Peyer's patch (tissue), 4 donors: ENCODE measurements at regions not wholly inside any gene's neighbourhood (a gene's known extent, or its start where the extent isn't known, plus 50 kb on each side); places are given as distances from the start of the nearest gene placed in this dataset.

ENCODE experiments used
- POLR2A ChIP-seq, 2 donors: fragments of 450-650 bp; IDR thresholded peaks; one replicate each; pipeline ENCODE4 v1.5.1; 2017; ENCODE audit warnings: antibody characterized with exemption in 2 of 2, mild to moderate bottlenecking in 2 of 2, moderate library complexity in 2 of 2
- TF ChIP-seq, protein P1 (sequence below), 6 experiments: fragments of 450-650 bp in 4 of 6; fragments of 200-600 bp in 2 of 6; sonication (generic) in 1 of 6; IDR thresholded peaks; one replicate each; pipeline ENCODE4 v1.5.1; 2017 to 2019; ENCODE audit warnings: antibody characterized with exemption in 6 of 6, mild to moderate bottlenecking in 3 of 6, moderate library complexity in 1 of 6

DNA sequence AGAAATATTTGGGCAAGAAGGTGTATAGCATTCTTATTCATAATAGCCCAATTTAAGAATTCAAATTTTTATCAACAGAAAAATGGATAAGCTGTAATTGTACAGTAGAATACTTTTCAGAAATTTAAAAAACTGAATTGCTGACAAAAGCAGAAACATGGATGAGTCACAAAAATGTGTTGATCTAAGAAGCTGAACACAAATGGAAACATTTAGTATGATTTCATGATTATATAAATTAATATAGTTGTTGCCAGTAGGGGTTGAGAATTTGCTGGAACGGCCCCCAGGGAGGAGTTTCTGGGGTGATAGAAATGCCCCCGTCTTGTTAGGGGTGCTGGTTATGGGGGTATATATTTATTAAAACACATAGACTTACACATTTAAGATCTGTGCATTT, 179.1 kb downstream of the KLF6 start:
- TF ChIP-seq, protein P1, sequence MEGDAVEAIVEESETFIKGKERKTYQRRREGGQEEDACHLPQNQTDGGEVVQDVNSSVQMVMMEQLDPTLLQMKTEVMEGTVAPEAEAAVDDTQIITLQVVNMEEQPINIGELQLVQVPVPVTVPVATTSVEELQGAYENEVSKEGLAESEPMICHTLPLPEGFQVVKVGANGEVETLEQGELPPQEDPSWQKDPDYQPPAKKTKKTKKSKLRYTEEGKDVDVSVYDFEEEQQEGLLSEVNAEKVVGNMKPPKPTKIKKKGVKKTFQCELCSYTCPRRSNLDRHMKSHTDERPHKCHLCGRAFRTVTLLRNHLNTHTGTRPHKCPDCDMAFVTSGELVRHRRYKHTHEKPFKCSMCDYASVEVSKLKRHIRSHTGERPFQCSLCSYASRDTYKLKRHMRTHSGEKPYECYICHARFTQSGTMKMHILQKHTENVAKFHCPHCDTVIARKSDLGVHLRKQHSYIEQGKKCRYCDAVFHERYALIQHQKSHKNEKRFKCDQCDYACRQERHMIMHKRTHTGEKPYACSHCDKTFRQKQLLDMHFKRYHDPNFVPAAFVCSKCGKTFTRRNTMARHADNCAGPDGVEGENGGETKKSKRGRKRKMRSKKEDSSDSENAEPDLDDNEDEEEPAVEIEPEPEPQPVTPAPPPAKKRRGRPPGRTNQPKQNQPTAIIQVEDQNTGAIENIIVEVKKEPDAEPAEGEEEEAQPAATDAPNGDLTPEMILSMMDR (IDR thresholded peaks at IDR 0.05) = no peak
- no peak for TF ChIP-seq POLR2A (IDR thresholded peaks at IDR 0.05)
